BLaER1 treated with 17β-estradiol and CSF1 and Interleukin-3, amounts not matched to agents 10 nM and 100 nM (cell line): ENCODE measurements at regions not wholly inside any gene's neighbourhood (a gene's known extent, or its start where the extent isn't known, plus 50 kb on each side); places are given as distances from the start of the nearest gene placed in this dataset.

Experiments used
- H3K27ac ChIP-seq, 11 experiments: shearing (Covaris generic); formaldehyde crosslinking; 2 replicates each; pipeline ENCODE4 v1.8.1; 2022
- H3K27me3 ChIP-seq, 11 experiments: shearing (Covaris generic); formaldehyde crosslinking; 2 replicates each; pipeline ENCODE4 v1.8.1; 2022
- H3K36me3 ChIP-seq, 11 experiments: shearing (Covaris generic); formaldehyde crosslinking; 2 replicates each; pipeline ENCODE4 v1.8.1; 2022
- H3K4me1 ChIP-seq, 10 experiments: shearing (Covaris generic); formaldehyde crosslinking; 2 replicates each; pipeline ENCODE4 v1.8.1; 2022
- H3K4me2 ChIP-seq, 11 experiments: shearing (Covaris generic); formaldehyde crosslinking; 2 replicates each; pipeline ENCODE4 v1.8.1; 2022
- H3K4me3 ChIP-seq, 10 experiments: shearing (Covaris generic); formaldehyde crosslinking; 2 replicates each; pipeline ENCODE4 v1.8.1; 2022
- H3K9ac ChIP-seq, 11 experiments: shearing (Covaris generic); formaldehyde crosslinking; 2 replicates each; pipeline ENCODE4 v1.8.1; 2022
- H3K9me3 ChIP-seq, 11 experiments: shearing (Covaris generic); formaldehyde crosslinking; replicated peaks in 1 of 11; 2 replicates each; pipeline ENCODE4 v1.8.1; 2022
- H4K20me1 ChIP-seq, 11 experiments: shearing (Covaris generic); formaldehyde crosslinking; 2 replicates each; pipeline ENCODE4 v1.8.1; 2022
- Cebpa-rat ChIP-seq, 11 experiments: shearing (Covaris generic); IDR thresholded peaks; 2 replicates each; pipeline ENCODE4 v1.8.1; 2022

DNA sequence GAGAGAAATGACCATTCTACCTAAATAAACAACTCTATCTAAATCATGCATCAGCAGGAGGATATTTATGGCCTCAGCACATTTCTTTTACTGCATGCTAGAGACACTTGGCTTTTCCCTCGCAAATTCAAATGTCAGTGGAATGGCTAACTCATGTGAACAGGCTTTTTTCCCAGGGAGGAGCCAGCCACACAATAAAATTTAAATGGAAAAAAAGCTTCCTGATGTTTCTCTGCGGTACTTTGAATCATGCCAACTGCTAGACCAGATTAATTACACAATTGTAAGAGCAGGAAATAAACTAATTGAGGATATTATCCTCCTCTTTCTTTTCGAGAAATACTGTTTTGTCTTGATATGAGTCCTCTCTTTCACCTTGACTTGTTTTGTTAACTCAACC lies 676.3 kb downstream of the IRS1 start:
- H4K20me1 ChIP-seq, result no peaks in the 10 kb centered on the region
- peak overlapping the region in 3 of 11 experiments; percentile 10 to 64 (median 59); a peak in 4 of 22 replicates for H3K4me2 ChIP-seq
- no peaks in the 10 kb centered on the region for H3K27me3 ChIP-seq
- TF ChIP-seq Cebpa-rat (IDR thresholded peaks at IDR 0.05), result no peak
- no peak overlapping the region for H3K9ac ChIP-seq
- peak overlapping the region in 2 of 11 experiments; percentile 17 to 69; a peak in 2 of 22 replicates for H3K27ac ChIP-seq
- H3K9me3 ChIP-seq, result peaks cover 0 to 10% (median 5%) of the 10 kb centered on the region in 11 experiments; a peak in 6 of 22 replicates
- peaks cover 0 to 48% (median 16%) of the 10 kb centered on the region in 10 experiments; a peak in 12 of 20 replicates for H3K4me1 ChIP-seq
- H3K36me3 ChIP-seq, result no peaks in the 10 kb centered on the region
- H3K4me3 ChIP-seq, result no peak overlapping the region

DNA sequence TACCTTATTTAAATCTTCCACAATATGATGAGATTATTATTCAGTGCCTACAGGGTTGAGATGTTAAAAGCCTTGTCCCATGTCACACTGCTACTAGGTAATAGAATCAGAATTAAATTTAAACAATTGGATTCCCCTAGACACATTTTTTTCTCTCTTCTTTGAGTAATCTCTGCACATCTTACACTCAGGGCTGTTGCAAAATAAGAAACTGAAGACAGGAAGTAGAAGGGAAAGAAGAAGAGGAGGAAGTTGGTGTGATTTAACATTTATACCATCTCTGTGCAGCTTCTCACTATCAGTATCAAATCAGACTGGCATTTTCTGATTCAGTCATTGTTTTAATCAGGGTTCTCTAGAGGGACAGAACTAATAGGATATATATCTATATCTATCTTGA lies 677.6 kb downstream of the IRS1 start:
- TF ChIP-seq Cebpa-rat (IDR thresholded peaks at IDR 0.05), result no peak
- H3K27ac ChIP-seq, result peak overlapping the region in 6 of 11 experiments; percentile 8 to 69 (median 54); a peak in 9 of 22 replicates

DNA sequence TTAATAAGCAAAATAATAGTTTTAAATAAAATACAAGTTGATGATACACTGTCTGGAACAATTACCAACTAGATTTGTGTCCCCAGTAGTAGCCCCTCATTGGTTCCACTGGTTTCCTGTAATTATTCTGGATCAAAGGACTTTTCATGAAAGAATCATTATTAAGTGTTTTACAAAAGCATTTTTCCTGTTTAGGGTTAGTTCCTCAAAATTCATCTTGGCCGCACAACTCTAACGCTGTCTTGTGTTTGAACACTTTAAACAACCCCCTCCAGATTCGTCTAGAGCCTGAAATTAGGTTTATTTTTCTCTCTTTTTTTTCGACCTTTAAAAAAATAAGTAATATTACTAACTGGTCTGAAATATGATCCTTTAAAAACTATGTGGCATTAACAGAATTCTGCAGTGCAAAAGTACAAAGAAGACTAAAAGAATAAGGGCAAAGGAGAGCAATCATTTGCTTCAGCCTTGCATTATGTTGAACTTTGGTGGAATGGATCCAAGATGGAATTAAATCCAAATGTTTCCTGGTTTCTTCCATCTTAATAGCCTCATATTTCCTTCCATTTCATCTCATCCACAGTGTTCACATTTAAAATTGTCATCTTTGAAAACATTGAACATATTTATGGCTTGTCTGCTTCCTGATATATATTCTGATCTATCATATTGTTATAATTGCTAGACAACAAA lies 678.4 kb downstream of the IRS1 start:
- no peak for TF ChIP-seq Cebpa-rat (IDR thresholded peaks at IDR 0.05)
- H3K27me3 ChIP-seq, result no peaks in the 10 kb centered on the region
- H4K20me1 ChIP-seq, result no peaks in the 10 kb centered on the region
- H3K9me3 ChIP-seq, result peaks cover 0 to 10% (median 5%) of the 10 kb centered on the region in 11 experiments; a peak in 6 of 22 replicates
- H3K4me1 ChIP-seq, result peaks cover 0 to 52% (median 16%) of the 10 kb centered on the region in 10 experiments; a peak in 12 of 20 replicates
- no peaks in the 10 kb centered on the region for H3K36me3 ChIP-seq
- peak overlapping the region in 6 of 11 experiments; percentile 5 to 69 (median 54); a peak in 6 of 22 replicates for H3K27ac ChIP-seq
- peak overlapping the region in 6 of 11 experiments; percentile 30 to 64 (median 47); a peak in 9 of 22 replicates for H3K4me2 ChIP-seq
- no peak overlapping the region for H3K9ac ChIP-seq
- no peak overlapping the region for H3K4me3 ChIP-seq

More for the DNA sequence above, 677.6 kb downstream of the IRS1 start:
- peaks cover 0 to 10% (median 5%) of the 10 kb centered on the region in 11 experiments; a peak in 6 of 22 replicates for H3K9me3 ChIP-seq
- H4K20me1 ChIP-seq, result no peaks in the 10 kb centered on the region
- H3K27me3 ChIP-seq, result no peaks in the 10 kb centered on the region
- H3K36me3 ChIP-seq, result no peaks in the 10 kb centered on the region
- H3K4me2 ChIP-seq, result peak overlapping the region in 6 of 11 experiments; percentile 19 to 64 (median 47); a peak in 11 of 22 replicates
- 0 out of 22 replicates have a peak overlapping the region, but pooled peaks of 1 of the 11 experiments have one; percentile 16 for H3K9ac ChIP-seq
- H3K4me3 ChIP-seq, result no peak overlapping the region
- H3K4me1 ChIP-seq, result peaks cover 0 to 52% (median 16%) of the 10 kb centered on the region in 10 experiments; a peak in 12 of 20 replicates

DNA sequence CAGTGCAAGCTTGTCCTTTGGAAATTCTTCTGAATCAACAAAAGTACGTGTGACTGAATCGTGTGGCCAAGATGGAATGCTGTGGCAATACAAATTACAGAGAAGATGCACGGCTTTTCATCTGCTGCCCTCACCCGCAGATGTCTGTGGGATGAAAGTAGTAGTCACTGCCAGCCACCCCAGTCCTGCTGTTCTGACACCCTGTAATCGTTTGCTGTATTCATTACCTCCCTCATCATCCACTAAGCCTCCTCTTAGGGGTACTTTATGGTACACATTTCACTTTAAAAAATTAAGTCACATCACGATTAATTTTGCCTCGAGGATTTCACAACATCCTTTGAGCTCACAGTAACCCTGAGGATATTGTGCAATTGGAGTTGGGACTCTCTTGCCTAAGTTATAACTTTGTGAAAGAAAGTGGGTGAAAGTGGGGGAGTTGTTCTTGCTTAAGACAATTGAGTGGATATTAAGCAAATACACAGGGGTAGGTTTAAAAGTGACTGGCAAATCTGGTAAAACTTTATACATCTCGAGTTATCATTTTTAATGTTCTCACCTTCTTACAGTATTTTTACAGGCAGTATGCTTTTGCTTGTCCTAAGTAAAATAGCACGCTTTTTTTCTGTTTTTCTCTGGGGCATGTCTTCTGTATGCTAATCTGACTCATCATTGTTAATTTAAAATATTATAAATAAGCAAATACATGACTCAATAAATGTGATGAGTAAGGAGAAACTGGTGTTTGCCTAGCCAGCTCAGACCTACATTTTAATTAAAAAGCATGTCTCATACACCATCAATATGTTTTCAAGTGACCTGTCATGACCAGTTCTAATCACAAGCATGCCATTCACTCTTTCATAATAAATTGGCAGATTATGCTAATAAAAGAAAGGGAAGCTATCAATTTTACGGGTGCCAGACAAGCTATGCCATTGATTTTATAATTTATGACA lies 680.9 kb downstream of the IRS1 start:
- Histone ChIP-seq H3K4me2 (peak overlapping the region in 5 of 11 experiments; percentile 8 to 48 (median 29); a peak in 7 of 22 replicates), H3K9me3 (peaks cover 0 to 10% (median 5%) of the 10 kb centered on the region in 11 experiments; a peak in 6 of 22 replicates), H4K20me1 (no peaks in the 10 kb centered on the region), H3K27ac (peak overlapping the region in 4 of 11 experiments; percentile 4 to 46 (median 18); a peak in 6 of 22 replicates), H3K4me1 (peaks cover 0 to 60% (median 16%) of the 10 kb centered on the region in 10 experiments; a peak in 12 of 20 replicates), H3K9ac (no peak overlapping the region), H3K36me3 (no peaks in the 10 kb centered on the region), H3K4me3 (no peak overlapping the region), H3K27me3 (no peaks in the 10 kb centered on the region)
- peak in 6 of 11 experiments; percentile 27 to 78 (median 46); a peak in 4 of 22 replicates for TF ChIP-seq Cebpa-rat (IDR thresholded peaks at IDR 0.05)

DNA sequence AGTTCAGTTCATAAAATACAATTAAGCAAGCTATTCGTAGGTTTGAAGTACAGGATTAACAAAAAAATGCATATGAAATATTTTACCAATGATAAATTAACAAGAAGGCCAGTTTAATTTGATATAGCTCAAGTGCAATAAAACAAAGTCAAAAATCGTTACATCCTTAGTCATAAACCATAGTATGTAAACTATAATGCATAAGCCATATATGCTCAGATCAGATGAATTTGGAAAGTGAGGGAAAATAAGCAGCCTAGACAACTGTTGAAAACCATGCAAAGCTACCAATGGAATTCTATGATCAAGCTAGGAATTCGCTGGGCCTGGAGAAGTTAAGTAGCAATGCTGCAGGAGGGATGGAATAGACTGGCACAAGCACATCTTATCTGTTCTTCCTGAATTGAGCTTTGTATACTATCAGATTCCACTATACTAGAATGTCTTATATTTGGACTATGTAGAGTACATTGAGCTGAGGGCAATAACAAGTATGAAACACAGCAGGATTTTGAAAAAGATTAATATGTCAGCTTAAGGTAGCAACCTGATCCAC lies 682.0 kb downstream of the IRS1 start:
- H3K9me3 ChIP-seq, result peaks cover 0 to 5% (median 2%) of the 10 kb centered on the region in 11 experiments; a peak in 6 of 22 replicates
- no peaks in the 10 kb centered on the region for H3K36me3 ChIP-seq
- H3K4me3 ChIP-seq, result no peak overlapping the region
- H3K27me3 ChIP-seq, result no peaks in the 10 kb centered on the region
- no peak for TF ChIP-seq Cebpa-rat (IDR thresholded peaks at IDR 0.05)
- H4K20me1 ChIP-seq, result no peaks in the 10 kb centered on the region
- H3K9ac ChIP-seq, result no peak overlapping the region
- no peak overlapping the region for H3K4me2 ChIP-seq
- H3K4me1 ChIP-seq, result peaks cover 0 to 51% (median 12%) of the 10 kb centered on the region in 10 experiments; a peak in 12 of 20 replicates
- H3K27ac ChIP-seq, result no peak overlapping the region

DNA sequence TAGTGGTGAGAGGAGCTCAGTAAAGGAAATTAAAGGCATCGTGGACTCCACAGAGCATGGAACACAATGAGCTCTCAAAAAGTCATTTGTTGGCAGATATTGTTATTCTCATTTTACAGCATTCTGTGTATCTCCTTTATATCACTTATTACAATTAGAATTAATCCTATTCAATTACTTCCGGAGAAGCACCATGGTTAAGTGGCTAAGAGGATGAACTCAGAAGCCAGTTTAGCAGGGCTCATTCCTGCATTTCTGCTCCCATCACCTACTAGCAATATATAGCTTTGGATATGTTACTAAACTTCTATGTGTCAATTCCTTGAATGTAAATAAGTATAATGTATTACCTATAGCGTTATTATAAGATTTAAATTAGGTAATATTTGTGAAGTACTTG lies 683.3 kb downstream of the IRS1 start:
- Histone ChIP-seq H4K20me1 (no peaks in the 10 kb centered on the region), H3K9me3 (no peaks in the 10 kb centered on the region), H3K36me3 (no peaks in the 10 kb centered on the region), H3K4me2 (no peak overlapping the region), H3K4me3 (no peak overlapping the region), H3K27ac (no peak overlapping the region), H3K4me1 (peaks cover 0 to 38% (median 3%) of the 10 kb centered on the region in 10 experiments; a peak in 10 of 20 replicates), H3K9ac (no peak overlapping the region), H3K27me3 (no peaks in the 10 kb centered on the region)
- TF ChIP-seq Cebpa-rat (IDR thresholded peaks at IDR 0.05), result no peak

DNA sequence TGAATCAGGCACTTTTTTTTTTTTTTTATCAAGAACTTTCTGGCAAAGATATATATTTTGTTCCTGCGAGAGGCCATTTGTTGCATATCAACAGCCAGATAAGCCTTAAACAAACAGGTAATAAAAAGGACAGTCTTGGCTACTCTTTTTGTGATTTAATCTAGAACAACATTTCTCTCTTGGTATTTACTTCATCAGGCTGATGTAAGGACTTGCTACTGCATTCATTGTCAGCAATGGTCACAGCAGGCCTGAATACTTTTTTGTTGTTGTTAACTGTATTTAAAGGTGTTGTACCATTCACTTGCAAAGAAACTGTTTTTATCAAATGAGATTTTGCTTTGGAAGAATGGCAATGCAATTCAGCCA lies 683.8 kb downstream of the IRS1 start:
- TF ChIP-seq Cebpa-rat (IDR thresholded peaks at IDR 0.05), result no peak

DNA sequence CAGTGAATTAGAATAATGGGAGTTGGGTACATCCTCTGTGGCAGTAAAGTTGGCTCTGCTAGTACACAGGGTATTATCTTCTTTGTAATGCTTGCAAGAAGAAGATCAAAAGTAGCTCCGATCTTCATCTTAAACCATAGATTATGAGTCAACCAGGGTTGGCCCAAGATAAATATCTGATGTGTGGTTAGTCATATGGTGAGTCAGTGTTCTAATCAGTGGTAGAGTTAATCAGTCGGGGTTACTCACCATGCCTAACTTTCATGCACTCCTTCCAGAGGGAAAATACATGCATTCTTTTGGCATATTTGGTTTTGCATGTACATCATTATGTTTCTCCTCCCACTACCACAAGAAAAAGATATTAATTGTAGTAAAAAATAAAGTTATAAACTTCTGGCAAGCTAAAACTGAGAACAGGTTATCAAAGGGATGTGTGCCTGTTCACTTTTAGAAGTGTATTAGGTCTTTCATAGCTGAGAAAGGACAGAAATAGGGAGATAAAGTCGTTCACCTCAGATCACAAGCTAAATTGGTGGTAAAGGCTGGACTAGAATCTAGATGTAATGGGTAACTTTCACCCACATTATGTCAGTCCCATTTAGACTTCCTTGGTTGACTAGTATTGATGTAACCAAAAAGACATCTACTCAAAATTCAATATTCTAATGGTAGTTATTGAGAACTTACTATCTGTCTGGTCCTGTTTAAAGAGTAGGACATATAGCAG lies 684.4 kb downstream of the IRS1 start:
- Histone ChIP-seq H3K27ac (no peak overlapping the region), H3K9ac (no peak overlapping the region), H3K4me2 (peak overlapping the region in 3 of 11 experiments; percentile 8 to 38 (median 24); a peak in 2 of 22 replicates), H3K4me3 (no peak overlapping the region), H3K36me3 (no peaks in the 10 kb centered on the region), H4K20me1 (no peaks in the 10 kb centered on the region), H3K4me1 (peaks cover 0 to 29% (median 2%) of the 10 kb centered on the region in 10 experiments; a peak in 8 of 20 replicates), H3K27me3 (no peaks in the 10 kb centered on the region), H3K9me3 (no peaks in the 10 kb centered on the region)
- no peak for TF ChIP-seq Cebpa-rat (IDR thresholded peaks at IDR 0.05)

More for the DNA sequence above, 683.8 kb downstream of the IRS1 start:
- Histone ChIP-seq H3K4me1 (peaks cover 0 to 33% (median 2%) of the 10 kb centered on the region in 10 experiments; a peak in 8 of 20 replicates), H4K20me1 (no peaks in the 10 kb centered on the region), H3K27me3 (no peaks in the 10 kb centered on the region), H3K9me3 (no peaks in the 10 kb centered on the region), H3K36me3 (no peaks in the 10 kb centered on the region), H3K4me3 (no peak overlapping the region), H3K27ac (no peak overlapping the region), H3K9ac (no peak overlapping the region), H3K4me2 (no peak overlapping the region)
